ENCODE measurements at regions not wholly inside any gene's neighbourhood (a gene's known extent, or its start where the extent isn't known, plus 50 kb on each side); places are given as distances from the start of the nearest gene placed in this dataset.

- WGBS, 2 experiments (ENCODE audit: insufficient coverage in 2 of 2): 35 to 48% methylated on average over 5 of the region's 5 CpGs
- no peaks in the 10 kb centered on the region for H3K36me3 ChIP-seq (ENCODE audit: control insufficient read depth, insufficient read depth, low read length)
- no peak overlapping the region for H3K4me3 ChIP-seq (ENCODE audit: extremely low read depth, insufficient read depth, low read length, poor library complexity, severe bottlenecking)
- H3K9me3 ChIP-seq (ENCODE audit: control insufficient read depth, low read length): no peaks in the 10 kb centered on the region
- peaks cover 4% of the 10 kb centered on the region for H3K4me1 ChIP-seq (ENCODE audit: control insufficient read depth, insufficient read depth, low read length, poor library complexity, severe bottlenecking)
- no peak overlapping the region for H3K27ac ChIP-seq (ENCODE audit: low read depth, low read length, severe bottlenecking)
Observed at GRCh38 chr22:26842103-26842502, 184.7 kb downstream of the MIAT start.

- no peak overlapping the region for H3K4me3 ChIP-seq (ENCODE audit: extremely low read depth, insufficient read depth, low read length, poor library complexity, severe bottlenecking)
- no peaks in the 10 kb centered on the region for H3K9me3 ChIP-seq (ENCODE audit: control insufficient read depth, low read length)
- no peak overlapping the region for H3K27ac ChIP-seq (ENCODE audit: low read depth, low read length, severe bottlenecking)
- peaks cover 4% of the 10 kb centered on the region for H3K4me1 ChIP-seq (ENCODE audit: control insufficient read depth, insufficient read depth, low read length, poor library complexity, severe bottlenecking)
- H3K36me3 ChIP-seq (ENCODE audit: control insufficient read depth, insufficient read depth, low read length): no peaks in the 10 kb centered on the region
- WGBS, 2 experiments (ENCODE audit: insufficient coverage in 2 of 2): 52 to 60% methylated on average over 3 to 5 of the region's 10 CpGs
Observed at GRCh38 chr22:26845021-26845743, 187.8 kb downstream of the MIAT start.

GRCh38 chr22:26846076-26846475 is 188.7 kb downstream of the MIAT start:
- Histone ChIP-seq H3K4me1 (ENCODE audit: control insufficient read depth, insufficient read depth, low read length, poor library complexity, severe bottlenecking) (peaks cover 4% of the 10 kb centered on the region), H3K27ac (ENCODE audit: low read depth, low read length, severe bottlenecking) (no peak overlapping the region), H3K4me3 (ENCODE audit: extremely low read depth, insufficient read depth, low read length, poor library complexity, severe bottlenecking) (no peak overlapping the region), H3K36me3 (ENCODE audit: control insufficient read depth, insufficient read depth, low read length) (no peaks in the 10 kb centered on the region), H3K9me3 (ENCODE audit: control insufficient read depth, low read length) (no peaks in the 10 kb centered on the region)
- WGBS, 2 experiments (ENCODE audit: insufficient coverage in 2 of 2): no CpG with 5 or more reads among the region's 1 CpG

GRCh38 chr22:26846645-26847044 is 189.3 kb downstream of the MIAT start:
- Histone ChIP-seq H3K4me1 (ENCODE audit: control insufficient read depth, insufficient read depth, low read length, poor library complexity, severe bottlenecking) (peaks cover 4% of the 10 kb centered on the region), H3K27ac (ENCODE audit: low read depth, low read length, severe bottlenecking) (no peak overlapping the region), H3K9me3 (ENCODE audit: control insufficient read depth, low read length) (no peaks in the 10 kb centered on the region), H3K4me3 (ENCODE audit: extremely low read depth, insufficient read depth, low read length, poor library complexity, severe bottlenecking) (no peak overlapping the region), H3K36me3 (ENCODE audit: control insufficient read depth, insufficient read depth, low read length) (no peaks in the 10 kb centered on the region)
- 85 to 100% methylated on average over 2 of the region's 2 CpGs for WGBS, 2 experiments (ENCODE audit: insufficient coverage in 2 of 2)

DNA sequence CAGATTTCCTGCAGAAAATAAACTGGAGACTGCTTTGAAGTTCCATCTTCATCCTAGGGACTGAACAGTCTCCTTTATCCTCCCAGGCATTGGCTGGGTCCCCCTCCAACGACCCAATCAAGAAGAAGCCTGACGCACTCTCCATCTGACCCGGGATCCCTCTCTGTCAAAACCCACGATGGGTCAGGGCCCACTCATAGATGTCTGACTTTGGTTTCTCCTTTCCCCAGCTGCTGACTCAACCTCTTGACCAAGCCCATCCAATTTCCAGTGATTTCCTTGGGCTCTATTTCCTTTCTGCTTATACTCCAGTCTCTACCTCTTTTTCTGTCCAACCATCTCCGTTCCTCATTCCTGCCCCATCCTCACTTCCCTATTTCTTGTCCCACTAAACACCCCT is 189.7 kb downstream of the MIAT start:
- Histone ChIP-seq H3K9me3 (ENCODE audit: control insufficient read depth, low read length) (no peaks in the 10 kb centered on the region), H3K27ac (ENCODE audit: low read depth, low read length, severe bottlenecking) (no peak overlapping the region), H3K36me3 (ENCODE audit: control insufficient read depth, insufficient read depth, low read length) (no peaks in the 10 kb centered on the region), H3K4me3 (ENCODE audit: extremely low read depth, insufficient read depth, low read length, poor library complexity, severe bottlenecking) (no peak overlapping the region), H3K4me1 (ENCODE audit: control insufficient read depth, insufficient read depth, low read length, poor library complexity, severe bottlenecking) (peaks cover 4% of the 10 kb centered on the region)
- WGBS, 2 experiments (ENCODE audit: insufficient coverage in 2 of 2): 58 to 73% methylated on average over 5 of the region's 5 CpGs

DNA sequence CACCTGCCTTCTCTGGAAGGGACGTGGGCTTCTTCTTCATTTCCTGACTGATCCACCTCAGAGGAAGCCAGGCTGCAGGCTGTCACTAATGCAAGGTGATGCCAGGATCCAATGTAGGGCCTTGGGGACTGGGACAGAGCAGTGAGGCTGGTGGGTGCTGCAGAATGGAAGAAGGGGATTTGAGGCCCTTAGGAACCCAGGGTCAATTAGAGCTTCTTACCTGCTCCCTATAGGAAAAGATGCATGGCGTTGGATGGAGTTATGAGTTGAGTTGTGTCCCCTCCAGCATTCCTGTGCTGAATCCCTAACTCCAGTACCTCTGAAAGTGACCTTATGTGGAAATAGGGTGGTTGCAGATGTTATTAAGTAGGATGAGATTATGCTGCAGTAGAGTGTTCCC is 190.4 kb downstream of the MIAT start:
- WGBS, 2 experiments (ENCODE audit: insufficient coverage in 2 of 2): 82 to 100% methylated on average over 1 to 2 of the region's 2 CpGs
- H3K27ac ChIP-seq (ENCODE audit: low read depth, low read length, severe bottlenecking): no peak overlapping the region

DNA sequence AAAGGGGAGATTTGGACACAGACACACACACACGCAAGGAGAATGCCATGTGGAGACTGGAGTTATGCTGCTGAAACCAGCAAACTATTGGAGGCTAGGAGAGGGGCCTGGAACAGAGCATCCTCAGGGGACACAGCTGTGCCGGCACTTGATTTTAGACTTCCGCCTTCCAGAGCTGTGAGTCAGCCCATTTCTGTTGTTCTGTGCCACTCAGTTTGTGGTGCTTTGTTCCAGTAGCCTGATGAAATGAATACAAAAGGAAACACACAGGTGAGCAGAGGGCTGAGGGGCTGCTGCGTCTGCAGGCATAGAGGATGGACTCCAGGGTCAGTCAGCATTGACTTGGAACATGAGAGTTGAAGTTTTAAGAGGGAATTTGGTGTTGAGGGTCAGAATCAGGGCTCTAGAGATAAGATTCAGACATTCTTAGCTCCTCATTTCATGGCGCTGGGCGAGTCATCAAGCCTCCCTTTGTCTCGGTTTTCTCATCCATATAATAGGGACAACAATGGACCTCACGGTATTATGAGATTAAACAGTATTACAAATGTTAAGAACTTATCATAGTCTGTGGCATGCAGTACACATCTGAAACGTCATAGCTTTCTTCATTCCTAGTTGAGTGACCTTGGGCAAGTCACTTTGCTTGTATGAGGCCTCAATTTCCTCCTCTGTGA is 191.0 kb downstream of the MIAT start:
- Histone ChIP-seq H3K27ac (ENCODE audit: low read depth, low read length, severe bottlenecking) (no peak overlapping the region), H3K4me1 (ENCODE audit: control insufficient read depth, insufficient read depth, low read length, poor library complexity, severe bottlenecking) (peaks cover 4% of the 10 kb centered on the region), H3K4me3 (ENCODE audit: extremely low read depth, insufficient read depth, low read length, poor library complexity, severe bottlenecking) (no peak overlapping the region), H3K36me3 (ENCODE audit: control insufficient read depth, insufficient read depth, low read length) (no peaks in the 10 kb centered on the region), H3K9me3 (ENCODE audit: control insufficient read depth, low read length) (no peaks in the 10 kb centered on the region)
- 93 to 94% methylated on average over 4 to 6 of the region's 9 CpGs for WGBS, 2 experiments (ENCODE audit: insufficient coverage in 2 of 2)

More for the DNA sequence above, 190.4 kb downstream of the MIAT start:
- Histone ChIP-seq H3K9me3 (ENCODE audit: control insufficient read depth, low read length) (no peaks in the 10 kb centered on the region), H3K4me3 (ENCODE audit: extremely low read depth, insufficient read depth, low read length, poor library complexity, severe bottlenecking) (no peak overlapping the region), H3K4me1 (ENCODE audit: control insufficient read depth, insufficient read depth, low read length, poor library complexity, severe bottlenecking) (peaks cover 4% of the 10 kb centered on the region), H3K36me3 (ENCODE audit: control insufficient read depth, insufficient read depth, low read length) (no peaks in the 10 kb centered on the region)

GRCh38 chr22:26849575-26849974 is 192.2 kb downstream of the MIAT start:
- WGBS, 2 experiments (ENCODE audit: insufficient coverage in 2 of 2): 75 to 84% methylated on average over 4 of the region's 4 CpGs

GRCh38 chr22:26851125-26851524 is 193.7 kb downstream of the MIAT start:
- H3K27ac ChIP-seq (ENCODE audit: low read depth, low read length, severe bottlenecking): no peak overlapping the region
- no peaks in the 10 kb centered on the region for H3K9me3 ChIP-seq (ENCODE audit: control insufficient read depth, low read length)
- H3K36me3 ChIP-seq (ENCODE audit: control insufficient read depth, insufficient read depth, low read length): no peaks in the 10 kb centered on the region
- peaks cover 4% of the 10 kb centered on the region for H3K4me1 ChIP-seq (ENCODE audit: control insufficient read depth, insufficient read depth, low read length, poor library complexity, severe bottlenecking)
- 20% methylated on average over 1 of the region's 1 CpG; no CpG with 5 or more reads in 1 of the 2 experiments for WGBS, 2 experiments (ENCODE audit: insufficient coverage in 2 of 2)
- H3K4me3 ChIP-seq (ENCODE audit: extremely low read depth, insufficient read depth, low read length, poor library complexity, severe bottlenecking): no peak overlapping the region

More at GRCh38 chr22:26849575-26849974, 192.2 kb downstream of the MIAT start:
- Histone ChIP-seq H3K4me3 (ENCODE audit: extremely low read depth, insufficient read depth, low read length, poor library complexity, severe bottlenecking) (no peak overlapping the region), H3K36me3 (ENCODE audit: control insufficient read depth, insufficient read depth, low read length) (no peaks in the 10 kb centered on the region), H3K4me1 (ENCODE audit: control insufficient read depth, insufficient read depth, low read length, poor library complexity, severe bottlenecking) (peaks cover 4% of the 10 kb centered on the region), H3K9me3 (ENCODE audit: control insufficient read depth, low read length) (no peaks in the 10 kb centered on the region), H3K27ac (ENCODE audit: low read depth, low read length, severe bottlenecking) (no peak overlapping the region)

GRCh38 chr22:26852176-26852575 is 194.8 kb downstream of the MIAT start:
- Histone ChIP-seq H3K36me3 (ENCODE audit: control insufficient read depth, insufficient read depth, low read length) (no peaks in the 10 kb centered on the region), H3K9me3 (ENCODE audit: control insufficient read depth, low read length) (no peaks in the 10 kb centered on the region), H3K27ac (ENCODE audit: low read depth, low read length, severe bottlenecking) (no peak overlapping the region), H3K4me1 (ENCODE audit: control insufficient read depth, insufficient read depth, low read length, poor library complexity, severe bottlenecking) (peaks cover 4% of the 10 kb centered on the region), H3K4me3 (ENCODE audit: extremely low read depth, insufficient read depth, low read length, poor library complexity, severe bottlenecking) (no peak overlapping the region)
- 14 to 15% methylated on average over 6 of the region's 6 CpGs for whole genome bisulfite sequencing, 2 experiments (ENCODE audit: insufficient coverage in 2 of 2)

GRCh38 chr22:26853071-26853470 is 195.7 kb downstream of the MIAT start:
- no peaks in the 10 kb centered on the region for H3K36me3 ChIP-seq (ENCODE audit: control insufficient read depth, insufficient read depth, low read length)
- H3K9me3 ChIP-seq (ENCODE audit: control insufficient read depth, low read length): no peaks in the 10 kb centered on the region
- peaks cover 2% of the 10 kb centered on the region for H3K4me1 ChIP-seq (ENCODE audit: control insufficient read depth, insufficient read depth, low read length, poor library complexity, severe bottlenecking)
- 70% methylated on average over 2 of the region's 4 CpGs; no CpG with 5 or more reads in 1 of the 2 experiments for WGBS, 2 experiments (ENCODE audit: insufficient coverage in 2 of 2)
- no peak overlapping the region for H3K4me3 ChIP-seq (ENCODE audit: extremely low read depth, insufficient read depth, low read length, poor library complexity, severe bottlenecking)
- no peak overlapping the region for H3K27ac ChIP-seq (ENCODE audit: low read depth, low read length, severe bottlenecking)
